ENCODE measurements at regions not wholly inside any gene's neighbourhood (a gene's known extent, or its start where the extent isn't known, plus 50 kb on each side); places are given as distances from the start of the nearest gene placed in this dataset.

- Histone ChIP-seq H3K4me1 (ENCODE audit: insufficient read depth, insufficient read length) (no peaks in the 10 kb centered on the region), H3K36me3 (ENCODE audit: insufficient read depth, insufficient read length, low read length) (no peaks in the 10 kb centered on the region), H3K9me3 (ENCODE audit: insufficient read depth, low read length) (no peaks in the 10 kb centered on the region), H3K4me3 (ENCODE audit: insufficient read length, low read depth) (no peak overlapping the region), H3K9ac (ENCODE audit: insufficient read length, low read depth) (no peak overlapping the region), H3K27me3 (ENCODE audit: insufficient read depth, insufficient read length) (no peaks in the 10 kb centered on the region)
- TF ChIP-seq SUZ12 (IDR thresholded peaks at IDR 0.05; ENCODE audit: extremely low read depth, insufficient read depth, insufficient read length), result no peak
- no peak for TF ChIP-seq ZNF274 (IDR thresholded peaks at IDR 0.05; ENCODE audit: low read depth, low read length)
- no peak for TF ChIP-seq YY1 (IDR thresholded peaks at IDR 0.05; ENCODE audit: insufficient read depth, insufficient read length)
- DNase-seq (ENCODE audit: low read depth, low spot score), result no peak
These were observed 138.3 kb downstream of the DIPK2A start for GRCh38 chr3:144109944-144110343.

- no peaks in the 10 kb centered on the region for H3K27me3 ChIP-seq (ENCODE audit: insufficient read depth, insufficient read length)
- H3K9ac ChIP-seq (ENCODE audit: insufficient read length, low read depth), result no peak overlapping the region
- no peaks in the 10 kb centered on the region for H3K9me3 ChIP-seq (ENCODE audit: insufficient read depth, low read length)
- no peaks in the 10 kb centered on the region for H3K4me1 ChIP-seq (ENCODE audit: insufficient read depth, insufficient read length)
- H3K4me3 ChIP-seq (ENCODE audit: insufficient read length, low read depth), result no peak overlapping the region
- DNase-seq (ENCODE audit: low read depth, low spot score), result no peak
- H3K36me3 ChIP-seq (ENCODE audit: insufficient read depth, insufficient read length, low read length), result no peaks in the 10 kb centered on the region
- TF ChIP-seq SUZ12 (IDR thresholded peaks at IDR 0.05; ENCODE audit: extremely low read depth, insufficient read depth, insufficient read length) (no peak), ZNF274 (IDR thresholded peaks at IDR 0.05; ENCODE audit: low read depth, low read length) (no peak), YY1 (IDR thresholded peaks at IDR 0.05; ENCODE audit: insufficient read depth, insufficient read length) (no peak)
These were observed 140.4 kb downstream of the DIPK2A start for GRCh38 chr3:144112036-144112435.

GRCh38 chr3:144112437-144112836 is 140.8 kb downstream of the DIPK2A start:
- Histone ChIP-seq H3K36me3 (ENCODE audit: insufficient read depth, insufficient read length, low read length) (no peaks in the 10 kb centered on the region), H3K4me3 (ENCODE audit: insufficient read length, low read depth) (no peak overlapping the region), H3K4me1 (ENCODE audit: insufficient read depth, insufficient read length) (no peaks in the 10 kb centered on the region), H3K9me3 (ENCODE audit: insufficient read depth, low read length) (no peaks in the 10 kb centered on the region), H3K9ac (ENCODE audit: insufficient read length, low read depth) (no peak overlapping the region), H3K27me3 (ENCODE audit: insufficient read depth, insufficient read length) (no peaks in the 10 kb centered on the region)
- DNase-seq (ENCODE audit: low read depth, low spot score), result no peak
- TF ChIP-seq YY1 (IDR thresholded peaks at IDR 0.05; ENCODE audit: insufficient read depth, insufficient read length) (no peak), SUZ12 (IDR thresholded peaks at IDR 0.05; ENCODE audit: extremely low read depth, insufficient read depth, insufficient read length) (no peak), ZNF274 (IDR thresholded peaks at IDR 0.05; ENCODE audit: low read depth, low read length) (no peak)

GRCh38 chr3:144114767-144115166 is 143.1 kb downstream of the DIPK2A start:
- H3K4me1 ChIP-seq (ENCODE audit: insufficient read depth, insufficient read length), result no peaks in the 10 kb centered on the region

GRCh38 chr3:144119633-144120032 is 148.0 kb downstream of the DIPK2A start:
- Histone ChIP-seq H3K36me3 (ENCODE audit: insufficient read depth, insufficient read length, low read length) (no peaks in the 10 kb centered on the region), H3K27me3 (ENCODE audit: insufficient read depth, insufficient read length) (no peaks in the 10 kb centered on the region), H3K4me1 (ENCODE audit: insufficient read depth, insufficient read length) (no peaks in the 10 kb centered on the region), H3K9me3 (ENCODE audit: insufficient read depth, low read length) (no peaks in the 10 kb centered on the region), H3K4me3 (ENCODE audit: insufficient read length, low read depth) (no peak overlapping the region), H3K9ac (ENCODE audit: insufficient read length, low read depth) (no peak overlapping the region)
- TF ChIP-seq YY1 (IDR thresholded peaks at IDR 0.05; ENCODE audit: insufficient read depth, insufficient read length) (no peak), ZNF274 (IDR thresholded peaks at IDR 0.05; ENCODE audit: low read depth, low read length) (no peak), SUZ12 (IDR thresholded peaks at IDR 0.05; ENCODE audit: extremely low read depth, insufficient read depth, insufficient read length) (no peak)
- DNase-seq (ENCODE audit: low read depth, low spot score), result no peak

More at GRCh38 chr3:144114767-144115166, 143.1 kb downstream of the DIPK2A start:
- no peak for DNase-seq (ENCODE audit: low read depth, low spot score)
- Histone ChIP-seq H3K4me3 (ENCODE audit: insufficient read length, low read depth) (no peak overlapping the region), H3K36me3 (ENCODE audit: insufficient read depth, insufficient read length, low read length) (no peaks in the 10 kb centered on the region), H3K9me3 (ENCODE audit: insufficient read depth, low read length) (no peaks in the 10 kb centered on the region), H3K9ac (ENCODE audit: insufficient read length, low read depth) (no peak overlapping the region), H3K27me3 (ENCODE audit: insufficient read depth, insufficient read length) (no peaks in the 10 kb centered on the region)
- no peak for TF ChIP-seq YY1 (IDR thresholded peaks at IDR 0.05; ENCODE audit: insufficient read depth, insufficient read length)
- TF ChIP-seq SUZ12 (IDR thresholded peaks at IDR 0.05; ENCODE audit: extremely low read depth, insufficient read depth, insufficient read length), result no peak
- no peak for TF ChIP-seq ZNF274 (IDR thresholded peaks at IDR 0.05; ENCODE audit: low read depth, low read length)

GRCh38 chr3:144121661-144122060 is 150.0 kb downstream of the DIPK2A start:
- TF ChIP-seq SUZ12 (IDR thresholded peaks at IDR 0.05; ENCODE audit: extremely low read depth, insufficient read depth, insufficient read length), result no peak
- TF ChIP-seq ZNF274 (IDR thresholded peaks at IDR 0.05; ENCODE audit: low read depth, low read length), result no peak
- TF ChIP-seq YY1 (IDR thresholded peaks at IDR 0.05; ENCODE audit: insufficient read depth, insufficient read length), result no peak
- DNase-seq (ENCODE audit: low read depth, low spot score), result no peak
- no peaks in the 10 kb centered on the region for H3K9me3 ChIP-seq (ENCODE audit: insufficient read depth, low read length)

GRCh38 chr3:144127014-144127413 is 155.4 kb downstream of the DIPK2A start:
- Histone ChIP-seq H3K4me3 (ENCODE audit: insufficient read length, low read depth) (no peak overlapping the region), H3K27me3 (ENCODE audit: insufficient read depth, insufficient read length) (no peaks in the 10 kb centered on the region), H3K9ac (ENCODE audit: insufficient read length, low read depth) (no peak overlapping the region), H3K4me1 (ENCODE audit: insufficient read depth, insufficient read length) (peaks cover 4% of the 10 kb centered on the region), H3K9me3 (ENCODE audit: insufficient read depth, low read length) (no peaks in the 10 kb centered on the region), H3K36me3 (ENCODE audit: insufficient read depth, insufficient read length, low read length) (no peaks in the 10 kb centered on the region)
- no peak for DNase-seq (ENCODE audit: low read depth, low spot score)
- TF ChIP-seq SUZ12 (IDR thresholded peaks at IDR 0.05; ENCODE audit: extremely low read depth, insufficient read depth, insufficient read length) (no peak), YY1 (IDR thresholded peaks at IDR 0.05; ENCODE audit: insufficient read depth, insufficient read length) (no peak), ZNF274 (IDR thresholded peaks at IDR 0.05; ENCODE audit: low read depth, low read length) (no peak)

More at GRCh38 chr3:144121661-144122060, 150.0 kb downstream of the DIPK2A start:
- Histone ChIP-seq H3K4me3 (ENCODE audit: insufficient read length, low read depth) (no peak overlapping the region), H3K9ac (ENCODE audit: insufficient read length, low read depth) (no peak overlapping the region), H3K4me1 (ENCODE audit: insufficient read depth, insufficient read length) (no peaks in the 10 kb centered on the region), H3K27me3 (ENCODE audit: insufficient read depth, insufficient read length) (no peaks in the 10 kb centered on the region), H3K36me3 (ENCODE audit: insufficient read depth, insufficient read length, low read length) (no peaks in the 10 kb centered on the region)

All from NT2/D1 (cell line).